A204.1 (cell line): ENCODE measurements at regions not wholly inside any gene's neighbourhood (a gene's known extent, or its start where the extent isn't known, plus 50 kb on each side); places are given as distances from the start of the nearest gene placed in this dataset.
A peak's percentile ranks its signal among the peaks of the same experiment; 100 is the strongest.
"Not testable (repeated sequence)": the region's sequence is repeated elsewhere in the genome, so short reads cannot be mapped to it uniquely, and the experiment has no call there.

ENCODE experiments used
- FAIRE-seq: peaks from 2 replicates; lab custom pipeline; 2012; peaks lifted over from hg19 to GRCh38; lab: Jason Lieb, UNC

- FAIRE-seq = no peak
Measured at GRCh38 chr22:33221568-33221967, 163.4 kb upstream of the SYN3 start.

DNA sequence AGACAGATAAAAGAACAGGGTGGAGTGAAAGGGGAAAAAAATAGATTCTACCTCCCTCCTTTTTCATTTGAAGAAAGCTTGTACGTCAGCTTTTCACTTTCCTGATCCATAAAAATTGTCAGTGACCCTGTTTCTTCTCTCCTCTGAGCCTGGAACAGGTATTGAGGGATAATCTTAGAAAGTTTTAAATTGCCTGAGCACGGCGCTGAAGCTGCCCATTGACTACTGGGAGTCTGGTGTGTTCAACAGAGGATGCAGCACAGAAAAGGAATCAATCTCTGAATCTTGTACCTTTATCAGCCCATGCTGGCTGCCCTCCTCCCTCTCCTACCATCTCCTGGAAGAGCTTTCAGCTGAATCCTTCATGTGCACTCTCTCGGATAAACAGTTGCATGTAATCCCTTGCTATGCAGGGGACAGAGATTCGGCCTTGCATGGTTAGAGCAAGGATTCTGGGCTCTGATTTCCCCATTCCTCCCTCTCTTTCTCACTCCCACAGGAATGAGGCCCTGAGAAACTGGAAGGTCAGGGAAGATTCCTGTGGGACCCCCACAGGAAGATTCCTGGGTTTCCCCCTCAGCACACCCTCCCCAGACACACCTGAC is 162.4 kb upstream of the SYN3 start:
- no peak for FAIRE-seq

GRCh38 chr22:33219648-33220384 is 161.6 kb upstream of the SYN3 start:
- no peak for FAIRE-seq

DNA sequence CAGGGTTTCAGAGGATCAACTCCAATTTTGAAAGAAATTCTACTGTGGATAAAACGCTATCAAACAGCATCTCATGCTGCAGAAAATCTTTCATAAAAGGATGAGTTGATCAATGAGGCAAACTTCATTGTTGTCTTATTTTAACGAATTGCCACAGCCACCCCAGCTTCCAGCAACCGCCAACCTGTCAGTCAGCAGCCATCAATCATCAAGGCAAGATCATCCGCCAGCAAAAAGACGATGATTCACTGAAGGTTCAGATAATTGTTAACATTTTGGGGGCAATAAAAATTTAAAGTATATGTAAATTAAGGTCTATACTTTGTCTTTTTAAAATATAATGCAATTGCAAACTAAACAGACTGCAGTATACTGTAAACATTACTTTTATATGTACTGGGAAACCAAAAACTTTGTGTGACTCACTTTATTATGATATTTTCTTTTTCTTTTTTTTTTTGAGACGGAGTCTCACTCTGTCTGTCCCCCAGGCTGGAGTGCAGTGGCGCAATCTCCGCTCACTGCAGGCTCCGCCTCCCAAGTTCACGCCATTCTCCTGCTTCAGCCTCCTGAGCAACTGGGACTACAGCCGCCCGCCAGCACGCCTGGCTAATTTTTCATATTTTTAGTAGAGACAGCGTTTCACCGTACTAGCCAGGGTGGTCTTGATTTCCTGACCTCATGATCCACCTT is 155.3 kb upstream of the SYN3 start:
- FAIRE-seq = no peak

GRCh38 chr22:33209930-33210784 is 152.0 kb upstream of the SYN3 start:
- FAIRE-seq = peak; percentile 6

- FAIRE-seq = no peak
Measured at GRCh38 chr22:33204408-33204807, 146.2 kb upstream of the SYN3 start.

DNA sequence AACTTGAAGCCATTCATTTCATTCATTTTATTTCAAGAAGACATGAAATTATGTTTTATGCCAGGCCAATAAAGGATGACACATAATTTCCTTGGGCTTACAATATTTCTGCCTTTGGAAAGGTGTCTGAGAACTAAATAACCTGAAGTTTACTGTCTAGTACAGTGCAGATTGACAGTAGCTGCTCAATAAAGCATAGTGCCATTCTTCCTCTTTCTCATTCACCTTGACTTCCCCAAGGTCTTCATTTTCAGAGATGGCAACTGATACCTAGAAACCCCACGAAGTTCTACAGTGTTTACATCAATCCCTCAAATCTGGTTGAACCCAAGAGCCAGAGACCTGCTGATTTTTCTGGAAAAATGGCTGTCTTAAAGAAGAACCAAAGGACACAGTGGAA is 144.3 kb upstream of the SYN3 start:
- no peak for FAIRE-seq

DNA sequence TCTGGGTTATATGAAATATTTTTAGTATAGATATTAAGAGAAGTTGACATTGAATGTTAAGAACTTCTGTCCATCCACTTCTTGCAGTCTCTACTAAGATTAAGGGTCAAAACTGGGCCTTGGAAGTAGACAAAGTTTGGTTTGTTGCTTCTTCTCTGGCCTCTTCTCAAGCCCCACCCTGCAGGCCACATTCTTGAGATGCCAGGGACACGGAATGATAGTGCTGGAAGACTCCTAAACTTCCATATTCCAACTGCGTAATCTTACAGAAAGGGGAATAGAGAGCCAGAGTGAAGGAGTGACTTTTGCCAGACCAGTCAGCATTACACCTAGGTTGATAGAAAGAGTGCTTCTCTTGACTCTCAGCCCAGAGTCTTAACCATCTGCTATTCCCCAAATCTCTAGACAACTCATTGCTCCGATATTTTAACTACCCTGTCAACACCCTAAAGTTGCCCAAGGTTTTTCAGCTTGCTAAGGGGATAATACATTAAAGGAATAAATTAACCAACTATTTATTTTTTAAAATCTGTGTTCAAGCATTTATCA is 136.4 kb upstream of the SYN3 start:
- FAIRE-seq = no peak

GRCh38 chr22:33192156-33192555 is 134.0 kb upstream of the SYN3 start:
- no peak for FAIRE-seq

DNA sequence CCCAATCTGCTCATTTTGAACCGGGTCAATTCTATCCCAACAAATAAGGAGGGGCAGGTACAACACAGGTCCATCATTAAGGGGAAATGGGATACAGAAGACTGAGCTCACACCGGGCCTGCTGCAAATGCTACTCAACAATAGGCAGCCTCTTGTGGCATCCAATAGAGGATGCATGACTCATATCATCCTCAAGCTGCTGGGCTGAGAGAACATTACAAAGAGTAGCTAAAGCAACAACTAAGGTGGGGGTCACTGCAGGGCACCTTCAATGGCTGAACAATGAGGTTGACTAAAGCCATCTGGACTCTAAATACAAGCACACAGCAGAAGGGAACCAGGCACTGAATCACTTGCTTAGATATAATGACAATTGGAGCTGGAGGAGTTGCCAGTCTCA is 130.1 kb upstream of the SYN3 start:
- FAIRE-seq = no peak

GRCh38 chr22:33186816-33187215 is 128.6 kb upstream of the SYN3 start:
- no peak for FAIRE-seq

GRCh38 chr22:33180356-33180755 is 122.2 kb upstream of the SYN3 start:
- FAIRE-seq = no peak

GRCh38 chr22:33167998-33168790 is 110.0 kb upstream of the SYN3 start:
- no peak for FAIRE-seq

DNA sequence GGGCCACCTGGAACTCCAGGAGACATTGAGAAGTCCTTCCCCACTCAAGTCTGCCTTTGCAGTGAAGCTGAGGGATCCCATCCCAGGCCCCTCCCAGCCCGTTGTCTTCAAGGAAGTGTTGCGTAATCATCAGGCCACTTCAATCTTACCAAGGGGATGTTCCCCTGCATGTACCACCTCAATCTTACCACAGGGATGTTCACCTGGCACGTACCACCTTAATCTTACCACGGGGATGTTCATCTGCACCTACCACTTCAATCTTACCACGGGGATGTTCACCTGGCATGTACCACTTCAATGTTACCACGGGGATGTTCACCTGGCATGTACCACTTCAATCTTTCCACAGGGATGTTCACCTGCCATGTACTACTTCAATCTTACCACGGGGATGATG is 108.0 kb upstream of the SYN3 start:
- no peak for FAIRE-seq

DNA sequence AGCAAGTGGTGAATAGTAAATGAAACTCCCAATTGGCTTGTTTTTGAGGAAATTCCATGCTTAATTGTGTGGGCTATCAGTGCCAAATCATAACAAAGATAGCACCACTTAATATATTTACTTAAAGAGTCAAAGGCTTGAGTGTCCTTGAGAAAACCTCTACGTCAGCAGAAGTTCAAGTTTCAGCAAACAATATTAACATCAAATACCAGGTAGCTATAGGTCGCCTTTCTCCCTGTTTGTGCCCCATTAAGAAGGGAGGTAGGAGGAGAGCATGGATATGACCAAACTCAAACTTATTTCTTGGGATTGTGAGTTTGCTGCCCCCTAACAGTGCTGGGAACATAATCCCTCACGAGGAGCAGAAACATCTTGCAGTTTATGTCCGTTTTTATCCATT is 105.6 kb upstream of the SYN3 start:
- no peak for FAIRE-seq

GRCh38 chr22:33162196-33162595 is 104.0 kb upstream of the SYN3 start:
- no peak for FAIRE-seq

DNA sequence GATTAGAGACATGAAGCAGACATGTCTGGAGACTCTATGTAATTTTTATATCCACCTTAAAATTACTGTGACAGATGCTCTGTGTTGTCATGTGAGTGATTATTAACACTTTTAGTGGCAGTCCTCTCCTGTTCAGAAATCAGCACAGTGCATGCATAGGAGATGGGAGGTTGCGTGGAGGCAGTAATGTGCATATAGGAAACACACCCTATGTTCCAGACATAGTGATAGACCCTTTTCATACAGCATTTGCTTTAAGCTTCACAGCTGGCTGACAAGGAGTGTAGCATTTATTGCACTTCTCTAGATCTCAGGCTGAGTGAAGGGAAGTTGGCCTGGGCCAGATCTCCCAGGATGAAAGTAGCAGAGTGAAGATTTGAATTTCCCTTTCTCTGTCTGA is 102.3 kb upstream of the SYN3 start:
- no peak for FAIRE-seq

DNA sequence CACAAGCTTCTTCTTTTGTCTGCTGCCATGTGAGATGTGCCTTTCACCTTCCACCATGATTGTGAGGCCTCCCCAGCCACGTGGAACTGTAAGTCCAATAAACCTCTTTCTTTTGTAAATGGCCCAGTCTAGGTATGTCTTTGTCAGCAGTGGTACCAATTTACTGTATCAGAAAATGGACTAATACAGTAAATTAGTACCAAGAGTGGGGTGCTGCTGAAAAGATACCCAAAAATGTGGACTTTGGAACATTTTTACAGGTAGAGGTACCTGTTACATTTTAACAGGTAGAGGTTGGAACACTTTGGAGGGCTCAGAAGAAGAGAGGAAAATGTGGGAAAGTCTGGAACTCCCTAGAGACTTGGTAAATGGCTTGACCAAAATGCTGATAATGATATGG is 96.8 kb upstream of the SYN3 start:
- FAIRE-seq = not testable (repeated sequence)

DNA sequence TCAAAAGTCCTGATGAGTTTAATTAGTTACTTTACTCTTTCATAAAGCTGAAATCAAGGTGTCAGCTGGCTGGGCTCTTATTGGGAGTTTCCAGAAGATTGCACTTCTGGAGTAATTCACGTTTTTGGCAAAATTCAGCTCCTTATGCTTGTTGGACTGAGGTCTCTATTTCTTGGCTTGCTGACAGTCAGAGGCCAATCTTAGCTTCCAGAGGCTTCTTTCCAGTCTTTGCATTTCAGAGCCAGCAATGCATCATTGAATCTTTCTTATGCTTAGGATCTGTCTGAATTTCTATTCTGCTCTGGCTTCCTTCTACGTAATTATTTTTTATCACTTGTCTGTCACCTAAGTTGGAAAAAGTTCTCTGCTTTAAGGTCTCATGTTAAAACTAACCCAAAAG is 91.4 kb upstream of the SYN3 start:
- FAIRE-seq = no peak

- no peak for FAIRE-seq
Measured at GRCh38 chr22:33144721-33145120, 86.5 kb upstream of the SYN3 start.

DNA sequence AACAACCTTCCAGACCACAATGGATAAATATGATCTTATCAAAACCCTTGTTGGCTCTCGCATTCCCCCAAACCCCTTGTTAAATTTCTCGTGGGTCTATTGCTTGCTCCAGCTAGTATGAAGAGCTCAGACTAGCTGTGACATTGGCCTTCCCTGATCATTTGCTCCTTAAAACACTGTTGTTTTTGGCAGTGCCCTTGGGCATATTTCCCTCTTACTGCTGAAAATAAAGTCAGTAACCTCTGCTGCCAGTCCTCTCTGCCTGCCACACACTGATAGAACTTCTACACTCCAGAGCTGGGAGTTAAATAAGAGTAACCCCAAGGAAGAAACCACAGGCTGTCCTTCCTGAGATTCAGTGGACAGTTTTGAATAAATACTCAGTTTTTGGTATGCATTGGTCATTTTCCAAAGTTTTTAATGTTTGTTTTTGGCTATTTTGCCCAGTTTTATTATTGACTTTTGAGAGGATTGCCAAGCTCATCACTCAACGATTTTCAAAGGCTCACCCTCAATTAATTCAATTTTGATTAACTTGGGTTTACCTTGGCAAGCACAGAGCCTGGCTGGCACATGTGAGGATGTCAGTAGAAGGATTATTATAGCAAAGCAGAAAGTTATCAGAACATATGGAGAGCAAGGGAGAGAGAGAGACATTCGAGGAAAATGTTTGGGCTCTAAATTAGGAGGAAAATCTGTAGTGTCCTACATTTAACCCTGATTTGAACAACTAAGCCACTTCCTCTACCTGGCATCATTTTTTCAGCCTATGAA is 84.3 kb upstream of the SYN3 start:
- FAIRE-seq = no peak
